Kidney (tissue), 13 donors: ENCODE measurements at regions not wholly inside any gene's neighbourhood (a gene's known extent, or its start where the extent isn't known, plus 50 kb on each side); places are given as distances from the start of the nearest gene placed in this dataset.

ENCODE experiments used
- DNase-seq, 5 donors: peaks; one replicate each; pipeline ENCODE4 v3.0.0-alpha.2; 2013 to 2020
- FAIRE-seq: peaks from 2 replicates; lab custom pipeline; 2012; peaks lifted over from hg19 to GRCh38; lab: Jason Lieb, UNC
- H3K27ac ChIP-seq, 2 donors: one replicate each; pipeline ENCODE4 v1.7.0; 2013; ENCODE audit warnings: low read depth in 2 of 2, low read length in 2 of 2, inconsistent platforms in 1 of 2
- H3K27me3 ChIP-seq: one replicate; pipeline ENCODE4 v1.7.1; 2013; ENCODE audit warnings: low read length, inconsistent platforms; ENCODE audit not compliant: control insufficient read depth, insufficient read depth
- H3K36me3 ChIP-seq, 3 donors: one replicate each; pipeline versions ENCODE4 v1.7.0 to v1.7.1; 2013; ENCODE audit warnings: low read length in 3 of 3, control low read depth in 1 of 3, inconsistent platforms in 1 of 3; ENCODE audit not compliant: insufficient read depth in 3 of 3, control insufficient read depth in 2 of 3
- H3K4me1 ChIP-seq, 3 donors: one replicate each; pipeline versions ENCODE4 v1.7.0 to v1.7.1; 2013; ENCODE audit warnings: low read length in 3 of 3, inconsistent platforms in 1 of 3, low read depth in 1 of 3; ENCODE audit not compliant: control insufficient read depth in 2 of 3, insufficient read depth in 2 of 3
- H3K4me3 ChIP-seq, 3 donors: one replicate each; pipeline versions ENCODE4 v1.7.0 to v1.8.1; 2013; ENCODE audit warnings: low read length in 3 of 3, control low read depth in 1 of 3, inconsistent platforms in 1 of 3
- H3K9ac ChIP-seq, 3 donors: one replicate each; pipeline versions ENCODE4 v1.7.0 to v1.7.1; 2013; ENCODE audit warnings: low read length in 3 of 3, control low read depth in 1 of 3, inconsistent platforms in 1 of 3
- H3K9me3 ChIP-seq, 3 donors: one replicate each; pipeline versions ENCODE4 v1.7.0 to v1.7.1; 2013; ENCODE audit warnings: low read length in 3 of 3, control low read depth in 1 of 3, inconsistent platforms in 1 of 3; ENCODE audit not compliant: control insufficient read depth in 2 of 3, insufficient read depth in 1 of 3
- intact Hi-C: fragments of 100-400 bp; cut with DNase I; formaldehyde crosslinking; loops from one replicate; pipeline ENCODE4 v1.11.1; 2022
- TF ChIP-seq, protein P1 (sequence below): IDR thresholded peaks from 3 replicates; pipeline ENCODE4 v1.5.1; 2012; ENCODE audit warnings: mild to moderate bottlenecking, moderate library complexity, borderline replicate concordance; ENCODE audit not compliant: insufficient read depth; ENCODE audit errors: extremely low read depth
- donor health status: control.
- donor health status: control.
- donor health status: control.
- donor health status: control.
- donor health status: control.
- donor health status: DM: yes; HTN: yes; CAD: no.
- donor health status: Normal renal cell carcinoma (clear cell type).

- Histone ChIP-seq H3K4me3 (no peak overlapping the region), H3K36me3 (no peaks in the 10 kb centered on the region), H3K27me3 (no peaks in the 10 kb centered on the region), H3K4me1 (no peaks in the 10 kb centered on the region), H3K9me3 (no peaks in the 10 kb centered on the region), H3K27ac (no peak overlapping the region), H3K9ac (no peak overlapping the region)
- TF ChIP-seq, protein P1, sequence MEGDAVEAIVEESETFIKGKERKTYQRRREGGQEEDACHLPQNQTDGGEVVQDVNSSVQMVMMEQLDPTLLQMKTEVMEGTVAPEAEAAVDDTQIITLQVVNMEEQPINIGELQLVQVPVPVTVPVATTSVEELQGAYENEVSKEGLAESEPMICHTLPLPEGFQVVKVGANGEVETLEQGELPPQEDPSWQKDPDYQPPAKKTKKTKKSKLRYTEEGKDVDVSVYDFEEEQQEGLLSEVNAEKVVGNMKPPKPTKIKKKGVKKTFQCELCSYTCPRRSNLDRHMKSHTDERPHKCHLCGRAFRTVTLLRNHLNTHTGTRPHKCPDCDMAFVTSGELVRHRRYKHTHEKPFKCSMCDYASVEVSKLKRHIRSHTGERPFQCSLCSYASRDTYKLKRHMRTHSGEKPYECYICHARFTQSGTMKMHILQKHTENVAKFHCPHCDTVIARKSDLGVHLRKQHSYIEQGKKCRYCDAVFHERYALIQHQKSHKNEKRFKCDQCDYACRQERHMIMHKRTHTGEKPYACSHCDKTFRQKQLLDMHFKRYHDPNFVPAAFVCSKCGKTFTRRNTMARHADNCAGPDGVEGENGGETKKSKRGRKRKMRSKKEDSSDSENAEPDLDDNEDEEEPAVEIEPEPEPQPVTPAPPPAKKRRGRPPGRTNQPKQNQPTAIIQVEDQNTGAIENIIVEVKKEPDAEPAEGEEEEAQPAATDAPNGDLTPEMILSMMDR, result no peak
- FAIRE-seq (no peak), DNase-seq (no peak)
- intact Hi-C loops, result no loop called here
Observed at GRCh38 chr11:71365626-71366025, 82.6 kb downstream of the DHCR7 start.

GRCh38 chr11:71364806-71365205, 83.4 kb downstream of the DHCR7 start:
- intact Hi-C loops, result no loop called here
- FAIRE-seq (no peak), DNase-seq (no peak)

GRCh38 chr11:71364176-71364671, 84.0 kb downstream of the DHCR7 start:
- Histone ChIP-seq H3K9me3 (no peaks in the 10 kb centered on the region), H3K36me3 (no peaks in the 10 kb centered on the region), H3K27me3 (no peaks in the 10 kb centered on the region), H3K9ac (no peak overlapping the region), H3K4me1 (no peaks in the 10 kb centered on the region), H3K27ac (no peak overlapping the region), H3K4me3 (no peak overlapping the region)
- intact Hi-C loops, result no loop called here
- DNase-seq, result no peak
- no peak for FAIRE-seq
- TF ChIP-seq, protein P1, result no peak

More at GRCh38 chr11:71364806-71365205, 83.4 kb downstream of the DHCR7 start:
- no peaks in the 10 kb centered on the region for H3K4me1 ChIP-seq
- H3K9me3 ChIP-seq, result no peaks in the 10 kb centered on the region
- H3K27me3 ChIP-seq, result no peaks in the 10 kb centered on the region
- no peaks in the 10 kb centered on the region for H3K36me3 ChIP-seq
- no peak overlapping the region for H3K4me3 ChIP-seq
- H3K9ac ChIP-seq, result no peak overlapping the region
- H3K27ac ChIP-seq, result no peak overlapping the region
- TF ChIP-seq, protein P1, result no peak

GRCh38 chr11:71363721-71364120, 84.5 kb downstream of the DHCR7 start:
- no peak overlapping the region for H3K9ac ChIP-seq
- no peaks in the 10 kb centered on the region for H3K36me3 ChIP-seq
- H3K27me3 ChIP-seq, result no peaks in the 10 kb centered on the region
- H3K9me3 ChIP-seq, result no peaks in the 10 kb centered on the region
- intact Hi-C loops, result no loop called here
- H3K4me1 ChIP-seq, result no peaks in the 10 kb centered on the region
- no peak overlapping the region for H3K4me3 ChIP-seq
- FAIRE-seq (no peak), DNase-seq (no peak)
- no peak overlapping the region for H3K27ac ChIP-seq
- TF ChIP-seq, protein P1, result no peak
